ENCODE measurements at regions not wholly inside any gene's neighbourhood (a gene's known extent, or its start where the extent isn't known, plus 50 kb on each side); places are given as distances from the start of the nearest gene placed in this dataset.
"Not testable (repeated sequence)": the region's sequence is repeated elsewhere in the genome, so short reads cannot be mapped to it uniquely, and the experiment has no call there.

- DNase-seq: no peak
Measured at GRCh38 chr2:124967325-124967724, 942.2 kb downstream of the CNTNAP5 start.

DNA sequence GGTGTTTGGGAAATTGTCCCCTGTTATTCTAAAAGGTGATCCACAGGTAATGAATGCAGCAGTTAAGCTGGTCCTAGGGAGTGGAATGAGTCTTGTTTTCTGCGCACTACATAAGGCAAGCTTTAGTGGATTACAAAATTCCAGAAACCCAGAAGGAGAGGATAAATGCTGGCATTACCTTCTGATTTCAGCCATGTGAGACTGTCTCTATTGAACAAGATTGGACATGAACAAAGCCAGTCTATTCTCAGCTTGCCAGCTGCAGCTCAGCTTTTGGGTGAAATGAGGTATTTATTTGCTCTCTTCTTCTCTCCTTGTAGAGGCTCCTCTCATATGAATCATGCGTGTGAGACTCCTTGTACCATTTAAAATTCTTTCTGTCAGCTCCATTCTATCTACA is 944.9 kb downstream of the CNTNAP5 start:
- DNase-seq: no peak

DNA sequence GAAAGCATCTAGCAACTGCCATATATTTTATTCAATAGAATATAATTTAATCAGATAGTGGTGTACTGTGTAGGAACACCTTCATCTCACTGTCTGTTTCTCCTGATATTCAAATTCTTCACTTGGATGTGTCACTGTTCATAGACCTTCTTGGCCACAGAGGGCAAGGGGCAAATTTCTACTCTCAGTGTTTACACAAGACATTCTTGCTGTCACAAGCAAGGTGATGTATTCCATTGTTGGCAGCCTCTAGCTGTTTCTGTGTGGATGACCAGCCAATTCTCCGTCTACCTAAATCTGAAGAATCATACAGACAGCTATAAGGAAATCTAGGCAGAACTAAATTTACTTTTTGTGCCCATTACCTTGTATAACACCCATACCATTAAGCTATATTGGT is 948.3 kb downstream of the CNTNAP5 start:
- DNase-seq: no peak

GRCh38 chr2:124975224-124975623 is 950.1 kb downstream of the CNTNAP5 start:
- no peak for DNase-seq

GRCh38 chr2:124975648-124976047 is 950.6 kb downstream of the CNTNAP5 start:
- DNase-seq: no peak

GRCh38 chr2:124978597-124978996 is 953.5 kb downstream of the CNTNAP5 start:
- no peak for DNase-seq

DNA sequence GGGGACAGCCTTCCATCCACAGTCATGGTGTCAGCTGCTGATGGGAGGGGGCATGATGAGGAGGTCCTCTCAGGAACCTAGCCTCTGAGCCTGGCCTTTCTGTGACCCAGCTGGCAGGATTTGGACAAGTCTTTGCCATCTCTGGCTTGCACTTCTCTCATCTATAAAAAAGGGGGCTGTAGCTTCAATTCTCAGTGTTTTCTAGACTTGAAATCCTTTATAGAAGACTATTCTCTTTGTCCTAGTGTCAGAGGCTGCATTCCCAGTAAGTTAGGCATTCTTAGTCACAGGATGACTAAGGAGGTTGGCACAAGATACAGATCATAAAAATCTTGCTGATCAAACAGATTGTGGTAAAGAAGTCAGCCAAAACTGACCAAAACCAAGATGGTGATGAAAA is 958.5 kb downstream of the CNTNAP5 start:
- DNase-seq: no peak

GRCh38 chr2:124985270-124985669 is 960.2 kb downstream of the CNTNAP5 start:
- DNase-seq: no peak

GRCh38 chr2:124986136-124986535 is 961.0 kb downstream of the CNTNAP5 start:
- DNase-seq: no peak

DNA sequence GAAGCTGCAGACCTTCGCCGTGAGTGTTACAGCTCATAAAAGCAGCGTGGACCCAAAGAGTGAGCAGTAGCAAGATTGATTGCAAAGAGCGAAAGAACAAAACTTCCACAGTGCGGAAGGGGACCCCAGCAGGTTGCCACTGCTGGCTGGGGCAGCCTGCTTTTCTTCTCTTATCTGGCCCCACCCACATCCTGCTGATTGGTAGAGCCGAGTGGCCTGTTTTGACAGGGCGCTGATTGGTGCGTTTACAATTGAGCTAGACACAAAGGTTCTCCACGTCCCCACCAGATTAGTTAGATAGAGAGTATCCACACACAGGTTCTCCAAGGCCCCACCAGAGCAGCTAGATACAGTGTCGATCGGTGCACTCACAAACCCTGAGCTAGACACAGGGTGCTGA is 961.8 kb downstream of the CNTNAP5 start:
- DNase-seq: not testable (repeated sequence)

DNA sequence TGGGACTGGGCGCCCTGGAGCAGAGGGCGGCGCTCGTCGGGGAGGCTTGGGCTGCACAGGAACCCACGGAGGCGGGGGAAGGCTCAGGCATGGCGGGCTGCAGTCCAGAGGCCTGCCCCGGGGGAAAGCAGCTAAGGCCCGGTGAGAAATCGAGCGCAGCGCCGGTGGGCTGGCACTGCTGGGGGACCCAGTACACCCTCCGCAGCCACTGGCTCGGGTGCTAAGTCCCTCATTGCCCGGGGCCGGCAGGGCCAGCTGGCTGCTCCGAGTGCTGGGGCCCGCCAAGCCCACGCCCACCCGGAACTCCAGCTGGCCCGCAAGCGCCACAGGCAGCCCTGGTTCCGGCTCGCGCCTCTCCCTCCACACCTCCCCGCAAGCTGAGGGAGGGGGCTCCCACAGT is 962.3 kb downstream of the CNTNAP5 start:
- DNase-seq: not testable (repeated sequence)

GRCh38 chr2:124988111-124988510 is 963.0 kb downstream of the CNTNAP5 start:
- DNase-seq: no peak

DNA sequence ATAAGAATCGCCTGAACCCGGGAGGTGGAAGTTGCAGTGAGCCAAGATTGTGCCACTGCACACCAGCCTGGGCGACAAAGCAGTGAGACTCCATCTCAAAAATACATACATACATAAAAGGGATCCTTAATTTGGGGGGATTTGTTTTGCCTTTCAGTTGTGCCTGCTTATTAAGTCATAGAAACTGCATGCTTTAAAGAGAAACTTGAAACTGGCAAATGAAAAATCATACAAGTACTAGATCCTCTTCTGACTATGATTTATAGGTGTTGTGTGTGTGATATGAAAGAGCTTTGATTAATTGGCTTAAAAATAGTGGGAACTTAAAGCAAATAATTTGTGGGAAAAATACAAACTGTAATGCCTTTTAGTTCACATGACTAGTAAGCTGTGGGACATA is 963.7 kb downstream of the CNTNAP5 start:
- DNase-seq: no peak

DNA sequence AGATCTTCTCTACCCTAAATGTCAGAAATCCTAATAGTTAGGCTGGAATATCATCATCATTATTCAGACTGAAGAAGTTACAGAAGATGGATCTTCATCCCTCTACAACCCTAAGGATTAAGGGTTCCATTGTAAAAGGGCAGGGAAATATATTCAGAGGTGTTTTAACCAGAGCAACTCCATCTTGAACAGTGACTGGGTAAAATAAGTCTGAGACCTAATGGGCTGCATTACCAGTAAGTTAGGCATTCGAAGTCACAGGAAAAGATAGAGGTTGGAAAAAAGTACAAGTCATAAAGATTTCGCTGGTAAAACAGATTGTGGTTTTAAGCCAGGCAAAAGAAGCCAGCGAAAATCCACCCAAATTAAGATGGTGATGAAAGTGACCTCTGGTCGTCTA is 968.7 kb downstream of the CNTNAP5 start:
- no peak for DNase-seq

- no peak for DNase-seq
Measured at GRCh38 chr2:124995185-124995912, 970.3 kb downstream of the CNTNAP5 start.

DNA sequence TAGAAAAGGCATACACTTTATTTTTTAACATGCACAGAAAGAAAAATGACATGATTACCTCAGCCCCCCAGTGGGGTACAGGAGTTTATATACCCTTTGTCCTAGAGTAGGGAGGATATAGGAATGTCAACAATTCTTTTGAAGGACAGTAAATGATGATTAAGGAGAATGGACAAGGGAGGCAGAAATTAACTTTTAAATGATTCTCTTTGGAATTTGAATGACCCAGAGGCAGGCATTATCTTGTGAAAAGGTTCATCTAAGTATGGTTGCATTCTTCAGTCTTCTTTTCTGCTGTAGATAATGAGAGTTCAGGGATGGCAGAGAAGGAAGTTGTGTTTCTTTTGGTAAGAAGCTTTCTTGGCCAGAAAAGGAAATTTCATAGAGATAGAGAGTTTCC is 971.3 kb downstream of the CNTNAP5 start:
- DNase-seq: no peak

GRCh38 chr2:124999906-125000305 is 974.8 kb downstream of the CNTNAP5 start:
- no peak for DNase-seq

GRCh38 chr2:125004106-125004800 is 979.2 kb downstream of the CNTNAP5 start:
- no peak for DNase-seq

- DNase-seq: no peak
Measured at GRCh38 chr2:125006676-125007075, 981.6 kb downstream of the CNTNAP5 start.

DNA sequence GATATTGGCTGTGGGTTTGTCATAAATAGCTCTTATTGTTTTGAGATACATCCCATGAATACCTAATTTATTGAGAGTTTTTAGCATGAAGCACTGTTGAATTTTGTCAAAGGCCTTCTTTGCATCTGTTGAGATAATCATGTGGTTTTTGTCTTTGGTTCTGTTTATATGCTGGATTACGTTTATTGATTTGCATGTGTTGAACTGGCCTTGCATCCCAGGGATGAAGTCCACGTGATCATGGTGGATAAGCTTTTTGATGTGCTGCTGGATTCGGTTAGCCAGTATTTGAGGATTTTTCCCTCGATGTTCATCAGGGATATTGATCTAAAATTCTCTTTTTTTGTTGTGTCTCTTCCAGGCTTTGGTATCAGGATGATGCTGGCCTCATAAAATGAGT is 1003.6 kb downstream of the CNTNAP5 start:
- not testable (repeated sequence) for DNase-seq

DNA sequence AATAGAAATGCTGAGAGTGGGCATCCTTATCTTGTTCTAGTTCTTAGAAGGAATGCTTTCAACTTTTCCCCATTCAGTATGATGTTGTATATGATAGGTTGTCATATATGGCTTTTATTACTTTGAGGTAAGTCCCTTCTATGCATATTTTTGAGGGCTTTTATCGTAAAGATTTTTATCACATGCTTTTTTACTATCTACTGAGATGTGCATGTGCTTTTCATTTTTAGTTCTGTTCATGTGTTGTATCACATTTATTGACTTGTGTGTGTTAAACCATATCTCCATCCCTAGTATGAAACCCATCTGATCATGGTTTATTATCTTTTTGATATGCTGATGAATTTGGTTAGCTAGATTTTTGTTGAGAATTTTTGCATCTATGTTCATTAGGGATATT is 1008.8 kb downstream of the CNTNAP5 start:
- no peak for DNase-seq

GRCh38 chr2:125037135-125037653 is 1012.1 kb downstream of the CNTNAP5 start:
- DNase-seq: no peak

DNA sequence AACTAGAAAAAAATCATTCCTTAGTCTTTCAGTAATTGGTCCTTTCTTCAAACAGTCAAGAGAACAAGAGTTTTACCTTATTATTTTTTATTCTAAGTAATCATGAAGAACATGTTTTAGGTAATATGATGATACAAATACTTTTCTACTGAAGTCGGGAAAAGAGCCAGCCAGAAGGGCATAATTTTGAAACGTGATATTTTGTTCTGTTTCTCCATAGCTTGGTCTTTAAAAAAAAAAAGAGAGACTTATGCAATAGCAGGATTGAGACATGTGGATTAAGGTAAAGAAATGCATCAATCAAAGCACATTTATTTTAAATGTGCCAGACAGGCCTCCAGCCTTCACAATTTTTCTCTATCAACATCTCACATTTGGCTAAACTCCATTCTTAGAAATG is 1016.8 kb downstream of the CNTNAP5 start:
- DNase-seq: no peak

GRCh38 chr2:125042727-125043126 is 1017.6 kb downstream of the CNTNAP5 start:
- no peak for DNase-seq

Data from SHP77 treated with DMSO at 0.1 percent for 48 hours (cell line).